ENCODE measurements at regions not wholly inside any gene's neighbourhood (a gene's known extent, or its start where the extent isn't known, plus 50 kb on each side); places are given as distances from the start of the nearest gene placed in this dataset.

DNA sequence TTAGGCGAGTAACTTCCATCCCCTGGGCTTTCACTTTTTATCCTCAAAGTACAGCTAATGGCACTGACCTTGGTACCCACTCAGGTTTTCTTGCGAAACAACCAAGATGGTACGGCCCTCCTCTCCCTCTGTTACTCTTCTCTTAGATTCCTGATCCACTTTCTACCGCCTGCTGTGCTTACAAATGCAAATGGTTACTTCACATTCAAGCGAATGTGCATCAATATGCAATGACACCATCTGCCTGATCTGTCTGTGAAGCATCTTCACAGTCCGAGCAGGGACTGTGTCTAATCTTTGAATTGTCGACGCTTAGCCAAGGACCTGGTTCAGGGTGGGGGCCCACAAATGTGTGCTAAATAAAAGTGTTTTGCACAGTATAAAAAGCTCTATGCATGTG lies 112.2 kb downstream of the TRIB2 start:
- DNase-seq (ENCODE audit: low read depth in 2 of 2) = no peak

DNA sequence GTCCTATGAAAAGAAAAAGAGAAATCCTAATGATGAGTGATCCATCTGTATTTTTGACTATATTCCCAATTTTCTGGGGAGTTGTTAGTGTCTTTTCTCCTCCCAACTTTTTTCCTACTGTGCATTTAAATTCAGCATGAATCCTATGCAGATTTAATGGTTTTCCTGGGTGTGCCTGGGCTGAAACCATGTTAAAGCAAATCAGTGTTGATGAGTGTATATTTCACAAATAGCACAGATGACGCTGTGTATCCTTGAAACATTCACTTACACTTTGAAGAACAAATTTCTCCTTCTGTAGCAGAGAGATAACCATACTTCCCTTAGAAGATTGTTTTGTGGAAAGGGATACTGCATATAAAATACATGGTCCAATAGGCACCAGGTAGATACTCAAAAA lies 114.3 kb downstream of the TRIB2 start:
- DNase-seq (ENCODE audit: low read depth in 2 of 2) = no peak

DNA sequence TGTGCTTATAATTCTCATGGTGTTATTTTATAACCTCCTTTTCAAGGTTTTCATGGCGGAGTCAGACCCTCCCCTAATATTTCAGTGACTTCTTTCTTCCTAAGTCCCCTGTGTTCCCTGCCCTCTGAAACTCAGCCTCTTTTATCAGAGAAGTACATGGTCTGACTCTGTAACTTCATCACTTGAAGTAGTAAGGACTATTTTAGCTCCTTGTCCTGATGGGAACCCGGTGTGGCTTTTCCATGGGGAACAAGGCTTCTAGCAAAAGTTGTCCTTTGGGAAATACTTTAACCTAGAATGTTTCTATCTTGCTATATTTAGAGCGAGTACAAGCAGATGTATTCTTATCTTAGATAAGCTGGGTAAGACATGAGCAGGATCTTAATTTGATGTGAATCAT lies 117.5 kb downstream of the TRIB2 start:
- DNase-seq (ENCODE audit: low read depth in 2 of 2) = no peak

GRCh38 chr2:12835733-12836132 lies 119.0 kb downstream of the TRIB2 start:
- DNase-seq (ENCODE audit: low read depth in 2 of 2) = no peak

DNA sequence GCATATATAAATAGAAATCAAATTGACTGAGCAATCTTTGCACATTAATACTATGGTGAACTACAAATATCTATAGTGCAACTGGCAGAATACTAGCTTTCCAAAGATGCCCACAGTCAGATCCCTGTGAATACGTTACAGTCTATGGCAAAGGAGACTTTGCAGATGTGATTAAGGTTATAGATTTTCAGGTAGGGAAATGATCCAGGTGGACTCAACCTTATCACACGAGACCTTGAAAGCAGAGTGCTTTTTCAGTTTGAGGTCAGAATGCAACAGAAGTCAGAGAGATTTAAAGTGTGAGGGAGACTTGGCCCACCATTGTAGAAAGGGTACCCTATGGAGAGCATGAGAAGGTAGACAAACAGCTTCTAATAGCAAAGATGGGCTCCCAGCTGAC lies 122.6 kb downstream of the TRIB2 start:
- DNase-seq (ENCODE audit: low read depth in 2 of 2) = no peak

DNA sequence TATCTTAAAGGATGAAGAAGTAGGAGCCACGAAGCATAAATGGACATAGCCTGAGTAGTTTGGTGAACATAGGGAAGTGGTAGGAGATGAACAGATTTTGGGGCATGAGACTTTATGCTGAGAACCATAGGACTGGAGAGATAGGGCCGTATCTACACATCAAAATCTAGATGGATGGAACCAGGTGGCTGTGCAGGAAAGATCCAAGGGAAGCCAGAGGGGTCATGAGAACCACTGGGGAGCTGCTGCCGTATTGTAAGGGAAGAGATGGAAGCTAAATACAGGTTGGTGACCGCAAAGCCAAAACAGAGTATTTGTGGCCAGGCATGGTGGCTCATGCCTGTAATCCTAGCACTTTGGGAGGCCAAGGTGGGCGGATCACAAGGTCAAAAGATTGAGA lies 124.3 kb downstream of the TRIB2 start:
- DNase-seq (ENCODE audit: low read depth in 2 of 2) = no peak

DNA sequence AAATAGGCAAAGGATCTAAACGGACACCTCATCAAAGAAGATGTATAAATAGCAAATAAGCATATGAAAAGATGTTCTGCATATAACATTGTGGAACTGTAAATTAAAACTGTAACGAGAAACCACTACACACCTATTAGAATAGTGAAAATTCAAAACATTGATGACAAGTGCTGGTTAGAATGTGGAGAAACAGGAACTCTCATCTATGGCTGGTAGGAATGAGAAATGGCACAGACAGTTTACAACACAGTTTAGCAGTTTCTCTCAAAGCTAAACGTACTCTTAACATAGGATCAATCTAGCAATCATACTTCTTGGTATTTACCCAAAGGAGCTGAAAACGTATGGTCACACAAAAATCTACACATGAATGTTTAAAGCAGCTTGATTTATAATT lies 126.2 kb downstream of the TRIB2 start:
- no peak for DNase-seq (ENCODE audit: low read depth in 2 of 2)

DNA sequence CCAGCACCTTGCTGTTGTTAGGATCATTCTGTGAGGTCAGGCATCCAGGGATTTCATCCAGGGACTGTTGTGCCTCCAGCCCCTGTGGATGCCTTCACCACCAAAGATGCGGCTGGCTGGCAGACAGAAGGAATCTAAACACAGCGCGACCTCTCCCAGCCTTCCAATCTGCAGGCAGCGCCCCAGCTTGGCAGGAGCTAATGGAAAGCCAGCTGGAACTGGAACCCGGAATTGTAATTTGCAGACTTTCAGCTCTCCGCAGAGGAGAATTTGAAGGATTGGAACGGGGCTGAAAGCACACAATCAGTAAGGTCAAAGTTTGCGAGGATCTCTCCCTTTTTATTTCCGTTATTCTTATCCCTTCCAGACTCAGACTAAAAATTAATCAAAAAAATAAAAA lies 127.8 kb downstream of the TRIB2 start:
- no peak for DNase-seq (ENCODE audit: low read depth in 2 of 2)

GRCh38 chr2:12847694-12848575 lies 131.2 kb downstream of the TRIB2 start:
- DNase-seq (ENCODE audit: low read depth in 2 of 2) = no peak

DNA sequence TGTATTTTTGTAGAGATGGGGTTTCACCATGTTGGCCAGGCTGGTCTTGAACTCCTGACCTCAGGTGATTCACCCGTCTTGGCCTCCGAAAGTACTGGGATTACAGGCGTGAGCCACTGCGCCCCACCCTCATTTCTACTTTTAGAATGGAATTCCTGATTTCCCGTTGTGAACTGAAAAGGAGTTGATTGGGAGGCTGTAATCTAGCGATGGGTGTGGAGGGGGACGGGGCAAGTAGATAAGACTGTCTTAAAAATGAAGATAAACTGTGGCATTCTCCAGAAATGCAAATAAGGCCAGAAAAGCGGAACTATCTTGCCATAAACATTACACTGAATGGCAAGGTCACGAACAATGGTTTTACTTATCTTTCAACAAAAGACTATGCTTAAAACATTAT lies 135.4 kb downstream of the TRIB2 start:
- no peak for DNase-seq (ENCODE audit: low read depth in 2 of 2)

- DNase-seq (ENCODE audit: low read depth in 2 of 2) = no peak
Observed at GRCh38 chr2:12854001-12854530, 137.3 kb downstream of the TRIB2 start.

- no peak for DNase-seq (ENCODE audit: low read depth in 2 of 2)
Observed at GRCh38 chr2:12855508-12855907, 138.8 kb downstream of the TRIB2 start.

DNA sequence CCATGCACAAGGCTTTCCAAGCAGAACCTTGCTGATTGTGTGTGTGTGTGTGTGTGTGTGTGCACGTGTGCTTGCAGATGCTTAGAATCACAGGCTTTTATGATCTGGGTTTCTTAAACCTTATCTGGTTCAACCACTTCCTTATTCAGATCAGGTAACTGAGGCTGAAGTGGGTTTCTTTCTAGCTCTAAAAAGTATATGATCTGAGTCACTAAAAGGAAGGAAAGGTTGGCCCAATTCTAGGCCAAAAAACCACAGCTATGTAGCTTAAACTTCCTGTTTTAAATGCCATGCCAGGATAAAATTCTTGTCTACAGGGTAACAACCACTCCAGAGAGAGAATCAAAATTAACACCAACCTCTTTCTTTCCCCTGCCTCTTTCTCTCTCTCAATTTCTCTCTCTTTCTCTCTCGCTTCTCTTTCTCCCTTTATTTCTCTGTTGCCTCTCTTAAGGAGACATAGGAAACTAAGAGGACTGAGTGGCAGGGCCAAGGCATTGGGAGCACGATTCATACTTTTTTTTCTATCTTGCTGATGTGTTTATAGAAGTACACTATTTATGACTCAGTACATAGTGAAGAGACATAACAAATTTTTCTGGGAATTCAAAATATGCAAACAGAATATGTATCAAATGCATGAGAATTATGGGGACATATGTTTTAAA lies 140.3 kb downstream of the TRIB2 start:
- DNase-seq (ENCODE audit: low read depth in 2 of 2) = no peak

DNA sequence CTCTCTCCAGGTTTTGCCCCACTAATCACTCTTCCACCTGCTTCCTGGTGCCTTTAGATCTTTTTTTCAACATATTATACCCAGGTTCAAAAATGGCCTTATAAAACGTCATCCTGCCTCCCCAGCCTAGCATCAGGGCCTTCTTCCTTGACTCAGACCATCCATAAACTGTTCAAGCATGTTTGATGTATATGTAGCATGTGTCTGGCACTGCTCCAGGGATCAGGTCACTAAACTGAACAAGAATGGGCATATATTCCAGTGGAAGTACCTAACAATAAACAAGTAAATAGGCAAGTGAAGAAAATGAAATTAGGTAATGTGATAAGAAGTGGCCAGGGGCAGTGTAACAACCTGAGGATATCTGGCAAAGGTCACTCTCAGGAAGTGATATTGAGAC lies 141.2 kb downstream of the TRIB2 start:
- no peak for DNase-seq (ENCODE audit: low read depth in 2 of 2)

- no peak for DNase-seq (ENCODE audit: low read depth in 2 of 2)
Observed at GRCh38 chr2:12858786-12859185, 142.1 kb downstream of the TRIB2 start.

GRCh38 chr2:12861344-12861930 lies 144.7 kb downstream of the TRIB2 start:
- DNase-seq (ENCODE audit: low read depth in 2 of 2) = no peak

GRCh38 chr2:12862541-12862940 lies 145.8 kb downstream of the TRIB2 start:
- DNase-seq (ENCODE audit: low read depth in 2 of 2) = no peak

- no peak for DNase-seq (ENCODE audit: low read depth in 2 of 2)
Observed at GRCh38 chr2:12863937-12864336, 147.2 kb downstream of the TRIB2 start.

- no peak for DNase-seq (ENCODE audit: low read depth in 2 of 2)
Observed at GRCh38 chr2:12867631-12868287, 151.0 kb downstream of the TRIB2 start.

DNA sequence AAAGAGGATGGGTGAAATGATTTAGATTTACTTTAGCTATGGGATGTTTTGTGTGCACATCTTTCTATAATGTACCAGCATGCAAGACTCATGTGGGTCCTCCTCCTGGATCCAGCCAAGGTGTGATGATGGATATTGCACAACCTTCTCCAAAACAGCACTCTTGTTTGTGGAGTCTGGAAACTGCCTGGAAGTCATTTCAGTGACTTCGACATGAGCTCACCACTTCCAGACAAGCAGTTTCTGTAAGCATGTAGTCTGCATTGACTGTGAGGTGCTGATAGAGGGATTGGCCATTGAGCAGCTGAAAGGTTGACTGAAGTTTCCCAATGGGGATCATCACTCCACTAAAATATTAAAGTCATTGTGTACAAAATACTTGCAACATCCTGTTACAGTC lies 154.0 kb downstream of the TRIB2 start:
- no peak for DNase-seq (ENCODE audit: low read depth in 2 of 2)

DNA sequence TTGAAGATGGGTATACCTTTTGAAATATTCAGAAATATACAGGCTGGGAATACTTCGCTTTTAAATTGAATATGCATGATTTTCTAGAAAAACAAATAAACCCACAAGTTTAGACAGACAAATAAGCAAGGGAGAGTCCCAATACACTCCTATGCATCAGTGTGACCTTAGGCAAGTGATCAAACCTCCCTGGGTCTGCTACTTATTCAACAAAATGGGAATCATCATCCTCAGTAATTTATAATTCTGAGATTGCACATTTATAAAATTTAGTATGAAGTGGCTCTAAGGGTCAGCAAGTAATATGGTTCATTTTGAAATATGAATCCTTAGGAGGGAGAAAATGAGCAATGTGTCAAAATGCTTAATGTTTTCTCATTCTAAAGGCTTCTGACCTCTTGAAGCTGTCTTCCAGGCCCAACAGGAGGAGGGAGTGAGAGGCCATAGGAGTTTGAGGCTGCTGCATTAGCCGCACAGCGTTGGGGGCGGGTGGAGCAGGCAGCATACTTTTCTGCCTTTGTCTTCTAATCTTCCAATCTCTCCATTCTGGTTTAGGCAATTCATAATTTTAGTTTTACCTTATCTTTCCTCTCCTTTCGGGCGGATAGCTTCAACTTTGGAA lies 155.1 kb downstream of the TRIB2 start:
- no peak for DNase-seq (ENCODE audit: low read depth in 2 of 2)

DNA sequence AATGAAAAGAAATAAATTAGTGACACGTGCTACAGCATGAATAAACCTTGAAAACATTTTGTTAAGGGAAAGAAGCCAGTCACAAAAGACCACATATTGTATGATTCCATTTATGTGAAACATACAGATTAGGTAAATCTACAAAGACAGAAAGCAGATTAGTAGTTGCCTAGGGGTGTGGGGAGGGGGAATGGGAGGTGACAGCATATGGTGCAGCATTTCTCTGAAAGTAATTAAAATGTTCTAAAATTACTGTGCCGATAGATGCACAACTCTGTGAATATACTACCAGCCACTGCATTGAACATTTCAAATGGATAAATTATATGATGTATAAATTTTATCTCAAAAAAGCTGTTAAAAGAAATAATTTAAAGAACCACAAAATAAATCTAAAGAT lies 161.0 kb downstream of the TRIB2 start:
- no peak for DNase-seq (ENCODE audit: low read depth in 2 of 2)
